SK-N-SH (cell line): ENCODE measurements at regions not wholly inside any gene's neighbourhood (a gene's known extent, or its start where the extent isn't known, plus 50 kb on each side); places are given as distances from the start of the nearest gene placed in this dataset.

Source experiments
- CTCF ChIA-PET: fragments of 300-600, 350-600 bp; formaldehyde crosslinking; extraction: SDS; loops from one replicate; lab custom pipeline; 2021; lab: Yijun Ruan, JAX
- POLR2A ChIA-PET: fragments of 350-600 bp; sonication (Branson Sonifier 250); formaldehyde crosslinking; extraction: SDS; loops from one replicate; lab custom pipeline; 2020; ENCODE audit warnings: antibody characterized with exemption, inconsistent platforms; lab: Yijun Ruan, JAX
- DNase-seq: peaks from one replicate; pipeline ENCODE4 v3.0.0; 2012
- H2AFZ ChIP-seq: fragments of 200-600 bp; sonication (generic); 2 replicates; pipeline ENCODE4 v1.8.1; 2016; ENCODE audit warnings: antibody characterized with exemption, mild to moderate bottlenecking, low read depth
- H3F3A ChIP-seq: fragments of 200-600 bp; sonication (generic); replicated peaks from 2 replicates; pipeline ENCODE3; 2016; ENCODE audit warnings: antibody characterized with exemption, mild to moderate bottlenecking; ENCODE audit not compliant: insufficient read depth
- H3K27ac ChIP-seq, 2 experiments: fragments of 200-500 bp in 1 of 2; fragments of 200-600 bp in 1 of 2; sonication (Bioruptor generic) in 1 of 2; sonication (generic), shearing (Covaris generic) in 1 of 2; 2 replicates each; pipeline versions ENCODE4 v1.5.1 to v1.6.1; 2014 to 2016; ENCODE audit warnings: low read depth in 2 of 2, inconsistent platforms in 1 of 2, low read length in 1 of 2, mild to moderate bottlenecking in 1 of 2, mixed read lengths in 1 of 2
- H3K27me3 ChIP-seq: fragments of 200-600 bp; sonication (generic), shearing (Covaris generic); 2 replicates; pipeline ENCODE4 v1.6.1; 2016; ENCODE audit warnings: mixed run types; ENCODE audit not compliant: insufficient read depth
- H3K36me3 ChIP-seq, 2 experiments: fragments of 200-500 bp in 1 of 2; fragments of 200-600 bp in 1 of 2; sonication (Bioruptor generic) in 1 of 2; sonication (generic) in 1 of 2; replicated peaks in 1 of 2; 2 replicates each; pipeline versions ENCODE3 to v1.5.1; 2014 to 2016; ENCODE audit warnings: low read length in 1 of 2, mild to moderate bottlenecking in 1 of 2; ENCODE audit not compliant: insufficient read depth in 2 of 2, control insufficient read depth in 1 of 2
- H3K4me1 ChIP-seq, 2 experiments: fragments of 200-500 bp in 1 of 2; fragments of 200-600 bp in 1 of 2; sonication (Bioruptor generic) in 1 of 2; sonication (generic), shearing (Covaris generic) in 1 of 2; 2 replicates each; pipeline versions ENCODE4 v1.5.1 to v1.6.1; 2014 to 2016; ENCODE audit warnings: low read depth in 1 of 2, low read length in 1 of 2, mixed run types in 1 of 2; ENCODE audit not compliant: insufficient read depth in 2 of 2, control insufficient read depth in 1 of 2
- H3K4me2 ChIP-seq: fragments of 200-600 bp; sonication (generic), shearing (Covaris generic); 2 replicates; pipeline ENCODE4 v1.6.1; 2017; ENCODE audit warnings: mixed run types
- H3K4me3 ChIP-seq, 2 experiments: fragments of 200-500 bp in 1 of 2; fragments of 200-600 bp in 1 of 2; sonication (Bioruptor generic) in 1 of 2; sonication (generic), shearing (Covaris generic) in 1 of 2; 2 replicates each; pipeline versions ENCODE4 v1.5.1 to v1.8.1; 2014 to 2016; ENCODE audit warnings: low read depth in 2 of 2, inconsistent platforms in 1 of 2, low read length in 1 of 2, mild to moderate bottlenecking in 1 of 2, mixed read lengths in 1 of 2, moderate library complexity in 1 of 2
- H3K79me2 ChIP-seq: fragments of 200-600 bp; sonication (generic); 2 replicates; pipeline ENCODE4 v1.8.1; 2017; ENCODE audit warnings: mild to moderate bottlenecking; ENCODE audit not compliant: insufficient read depth
- H3K9ac ChIP-seq: fragments of 200-600 bp; sonication (generic); 2 replicates; pipeline ENCODE4 v1.6.1; 2017; ENCODE audit warnings: mixed run types
- H3K9me2 ChIP-seq: fragments of 200-600 bp; sonication (generic); 2 replicates; pipeline ENCODE4 v1.6.1; 2017; ENCODE audit warnings: mixed run types
- H3K9me3 ChIP-seq: fragments of 200-600 bp; sonication (generic); 2 replicates; pipeline ENCODE4 v1.6.1; 2017; ENCODE audit warnings: mixed run types, mild to moderate bottlenecking, moderate library complexity
- H4K20me1 ChIP-seq: fragments of 200-600 bp; sonication (generic); 2 replicates; pipeline ENCODE4 v1.6.1; 2017; ENCODE audit warnings: mild to moderate bottlenecking, mixed run types; ENCODE audit not compliant: insufficient read depth
- ELF1 ChIP-seq: IDR thresholded peaks from 2 replicates; pipeline ENCODE4 v1.4.0; 2012
- EP300 ChIP-seq, 2 experiments: IDR thresholded peaks; 2 replicates each; pipeline versions ENCODE4 v1.4.0 to v1.6.1; 2012; ENCODE audit warnings: borderline replicate concordance in 1 of 2, low read depth in 1 of 2, low read length in 1 of 2
- EZH2phosphoT487 ChIP-seq: fragments of 200-600 bp; sonication (generic); IDR thresholded peaks from 2 replicates; pipeline ENCODE4 v1.6.1; 2017; ENCODE audit warnings: low read depth, mixed run types, mild to moderate bottlenecking, antibody characterized with exemption, moderate library complexity, borderline replicate concordance
- FOXM1 ChIP-seq: IDR thresholded peaks from 2 replicates; pipeline ENCODE4 v1.4.0; 2012; ENCODE audit warnings: low read depth, mild to moderate bottlenecking
- MAX ChIP-seq: IDR thresholded peaks from 2 replicates; pipeline ENCODE4 v1.4.0; 2012; ENCODE audit warnings: low read depth
- MEF2A ChIP-seq: IDR thresholded peaks from 2 replicates; pipeline ENCODE4 v1.4.0; 2012; ENCODE audit warnings: low read depth, borderline replicate concordance
- NFIC ChIP-seq: IDR thresholded peaks from 2 replicates; pipeline ENCODE4 v1.4.0; 2012; ENCODE audit warnings: borderline replicate concordance
- NRF1 ChIP-seq: IDR thresholded peaks from 2 replicates; pipeline ENCODE4 v1.6.1; 2012; ENCODE audit warnings: low read depth, mild to moderate bottlenecking, low read length
- POLR2AphosphoS5 ChIP-seq: IDR thresholded peaks from 2 replicates; pipeline ENCODE4 v1.6.1; 2012; ENCODE audit warnings: low read depth, low read length
- RCOR1 ChIP-seq: fragments of 150-350 bp; IDR thresholded peaks from 2 replicates; pipeline ENCODE4 v1.6.1; 2017; ENCODE audit warnings: antibody characterized with exemption, low read length
- REST ChIP-seq: IDR thresholded peaks from 2 replicates; pipeline ENCODE4 v1.6.1; 2012; ENCODE audit warnings: mild to moderate bottlenecking, low read depth, low read length, moderate library complexity
- RXRA ChIP-seq: IDR thresholded peaks from 2 replicates; pipeline ENCODE4 v1.4.0; 2012; ENCODE audit warnings: low read depth, mild to moderate bottlenecking, borderline replicate concordance
- TCF12 ChIP-seq: IDR thresholded peaks from 2 replicates; pipeline ENCODE4 v1.4.0; 2012
- TEAD4 ChIP-seq: IDR thresholded peaks from 2 replicates; pipeline ENCODE4 v1.4.0; 2012; ENCODE audit warnings: mild to moderate bottlenecking, borderline replicate concordance; ENCODE audit not compliant: insufficient read depth
- USF2 ChIP-seq: fragments of 150-350 bp; IDR thresholded peaks from 2 replicates; pipeline ENCODE4 v1.6.1; 2017; ENCODE audit warnings: antibody characterized with exemption, low read length, low read depth, borderline replicate concordance
- WGBS: methylation state at CpG from one replicate; pipeline ENCODE4 v1.1.6; 2017; ENCODE audit warnings: low lambda C conversion rate; 5-methylcytosine and 5-hydroxymethylcytosine counted together
- TF ChIP-seq, protein P1 (sequence below): IDR thresholded peaks from 2 replicates; pipeline ENCODE4; 2012
- TF ChIP-seq, protein P2 (sequence below): fragments of 200-600 bp; sonication (generic); IDR thresholded peaks from 2 replicates; pipeline ENCODE4 v1.6.1; 2017; ENCODE audit warnings: antibody characterized with exemption, mild to moderate bottlenecking, moderate library complexity

- TF ChIP-seq REST (no peak), EZH2phosphoT487 (no peak), TCF12 (no peak), POLR2AphosphoS5 (no peak), FOXM1 (no peak), TEAD4 (no peak)
- TF ChIP-seq, protein P1, sequence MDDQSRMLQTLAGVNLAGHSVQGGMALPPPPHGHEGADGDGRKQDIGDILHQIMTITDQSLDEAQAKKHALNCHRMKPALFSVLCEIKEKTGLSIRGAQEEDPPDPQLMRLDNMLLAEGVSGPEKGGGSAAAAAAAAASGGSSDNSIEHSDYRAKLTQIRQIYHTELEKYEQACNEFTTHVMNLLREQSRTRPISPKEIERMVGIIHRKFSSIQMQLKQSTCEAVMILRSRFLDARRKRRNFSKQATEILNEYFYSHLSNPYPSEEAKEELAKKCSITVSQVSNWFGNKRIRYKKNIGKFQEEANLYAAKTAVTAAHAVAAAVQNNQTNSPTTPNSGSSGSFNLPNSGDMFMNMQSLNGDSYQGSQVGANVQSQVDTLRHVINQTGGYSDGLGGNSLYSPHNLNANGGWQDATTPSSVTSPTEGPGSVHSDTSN: no peak
Observed at GRCh38 chr4:33395731-33396485, 2675.7 kb downstream of the PCDH7 start (continued).

- Histone ChIP-seq H3K9me3 (no peaks in the 10 kb centered on the region), H3K4me2 (no peak overlapping the region), H4K20me1 (no peaks in the 10 kb centered on the region), H3K36me3 (no peaks in the 10 kb centered on the region), H3K4me3 (no peak overlapping the region), H3K79me2 (no peaks in the 10 kb centered on the region), H3K9me2 (no peaks in the 10 kb centered on the region), H2AFZ (no peak overlapping the region), H3F3A (no peaks in the 10 kb centered on the region), H3K9ac (no peak overlapping the region)
- POLR2A ChIA-PET: no interaction called here
- 44% methylated on average over 10 of the region's 11 CpGs for WGBS
- TF ChIP-seq NFIC (no peak), NRF1 (no peak), USF2 (no peak), MEF2A (no peak), ELF1 (no peak), EP300 (IDR thresholded peaks at IDR 0.05; ENCODE audit: borderline replicate concordance in 1 of 2, low read depth in 1 of 2, low read length in 1 of 2) (no peak), RXRA (no peak), REST (no peak), RCOR1 (no peak), MAX (no peak)
- TF ChIP-seq, protein P2, sequence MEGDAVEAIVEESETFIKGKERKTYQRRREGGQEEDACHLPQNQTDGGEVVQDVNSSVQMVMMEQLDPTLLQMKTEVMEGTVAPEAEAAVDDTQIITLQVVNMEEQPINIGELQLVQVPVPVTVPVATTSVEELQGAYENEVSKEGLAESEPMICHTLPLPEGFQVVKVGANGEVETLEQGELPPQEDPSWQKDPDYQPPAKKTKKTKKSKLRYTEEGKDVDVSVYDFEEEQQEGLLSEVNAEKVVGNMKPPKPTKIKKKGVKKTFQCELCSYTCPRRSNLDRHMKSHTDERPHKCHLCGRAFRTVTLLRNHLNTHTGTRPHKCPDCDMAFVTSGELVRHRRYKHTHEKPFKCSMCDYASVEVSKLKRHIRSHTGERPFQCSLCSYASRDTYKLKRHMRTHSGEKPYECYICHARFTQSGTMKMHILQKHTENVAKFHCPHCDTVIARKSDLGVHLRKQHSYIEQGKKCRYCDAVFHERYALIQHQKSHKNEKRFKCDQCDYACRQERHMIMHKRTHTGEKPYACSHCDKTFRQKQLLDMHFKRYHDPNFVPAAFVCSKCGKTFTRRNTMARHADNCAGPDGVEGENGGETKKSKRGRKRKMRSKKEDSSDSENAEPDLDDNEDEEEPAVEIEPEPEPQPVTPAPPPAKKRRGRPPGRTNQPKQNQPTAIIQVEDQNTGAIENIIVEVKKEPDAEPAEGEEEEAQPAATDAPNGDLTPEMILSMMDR: no peak
- TF ChIP-seq, all 33 proteins: peak for 0
- no peaks in the 10 kb centered on the region for H3K4me1 ChIP-seq
- CTCF ChIA-PET: no interaction called here
- no peak overlapping the region for H3K27ac ChIP-seq
- no peaks in the 10 kb centered on the region for H3K27me3 ChIP-seq
- no peak for DNase-seq
Observed at GRCh38 chr4:33400504-33400903, 2680.3 kb downstream of the PCDH7 start.
